ENCODE measurements at regions not wholly inside any gene's neighbourhood (a gene's known extent, or its start where the extent isn't known, plus 50 kb on each side); places are given as distances from the start of the nearest gene placed in this dataset.
"Not testable (repeated sequence)": the region's sequence is repeated elsewhere in the genome, so short reads cannot be mapped to it uniquely, and the experiment has no call there.

DNA sequence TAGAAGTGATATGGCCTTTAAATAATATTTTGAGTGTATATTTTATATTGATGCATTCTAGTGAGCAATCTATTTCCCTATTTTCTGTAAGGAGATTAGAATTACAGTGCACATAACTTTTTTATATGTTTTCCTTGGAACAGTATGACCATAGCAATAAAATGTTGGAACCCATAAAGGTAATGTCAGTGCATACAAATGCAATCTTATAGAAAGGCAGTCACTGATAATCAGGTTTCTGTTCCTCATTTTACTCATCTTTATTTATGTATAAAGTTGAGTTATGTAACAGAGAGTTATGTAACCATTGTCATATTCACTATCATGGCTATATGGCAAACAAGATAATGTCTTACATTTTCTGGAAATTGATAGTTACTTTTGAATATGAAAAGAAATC, 179.9 kb upstream of the NETO1 start:
- no peak for DNase-seq

DNA sequence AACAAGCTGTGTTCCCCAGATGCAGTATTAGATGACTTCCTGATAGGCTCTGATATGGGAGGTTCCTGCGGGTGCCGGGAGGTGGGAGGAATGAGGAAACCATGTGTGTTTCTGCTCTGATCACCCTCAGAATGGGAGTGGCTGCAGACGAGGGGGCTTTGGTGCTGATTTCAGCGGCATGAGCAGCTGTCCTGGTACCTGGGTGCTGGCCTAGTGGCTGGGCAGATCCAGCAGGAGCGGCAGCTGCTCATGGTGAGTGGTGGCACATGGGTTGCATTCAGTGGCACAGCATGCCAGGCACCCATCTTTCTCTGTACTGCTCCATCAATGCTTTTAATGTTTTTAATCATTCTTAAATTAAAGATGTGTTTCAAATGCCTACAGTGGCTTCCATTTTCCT, 177.2 kb upstream of the NETO1 start:
- DNase-seq = no peak

DNA sequence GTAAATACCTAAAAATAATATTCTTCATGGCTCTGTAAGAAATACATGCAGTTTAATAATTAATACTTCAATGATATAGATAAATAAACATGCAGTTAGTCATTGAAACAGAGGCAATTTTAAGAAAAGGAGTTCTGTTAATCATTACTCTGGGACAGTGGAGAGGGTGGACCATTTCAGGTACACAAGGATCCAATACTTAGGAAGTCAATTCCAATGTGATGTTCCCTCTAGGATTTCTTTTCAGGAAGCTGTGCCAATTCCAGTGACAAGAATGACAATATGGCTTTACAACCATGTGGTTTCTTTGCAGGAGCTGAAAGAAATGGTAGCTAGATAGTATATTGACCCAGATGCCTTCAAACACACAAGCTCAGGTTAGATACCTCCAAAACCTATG, 175.8 kb upstream of the NETO1 start:
- DNase-seq = no peak

DNA sequence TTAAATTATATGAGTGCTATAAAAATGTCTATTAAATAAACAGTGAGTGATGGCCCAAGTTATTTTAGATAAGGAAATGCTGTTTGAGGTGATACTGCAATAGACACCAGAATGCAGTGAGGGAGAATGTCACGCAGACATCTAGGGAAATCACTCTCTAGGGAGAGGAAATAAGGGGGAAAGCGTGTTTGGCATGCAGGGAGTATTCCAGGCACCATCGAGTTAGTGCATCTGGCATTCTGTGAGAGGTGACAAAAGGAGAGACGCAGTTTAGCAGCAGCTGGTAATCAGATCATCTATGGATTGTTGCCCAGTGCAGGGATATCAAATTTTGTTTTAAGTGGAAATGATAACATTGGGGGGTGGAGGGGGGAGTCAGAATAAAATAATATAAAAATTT, 175.4 kb upstream of the NETO1 start:
- DNase-seq = no peak

DNA sequence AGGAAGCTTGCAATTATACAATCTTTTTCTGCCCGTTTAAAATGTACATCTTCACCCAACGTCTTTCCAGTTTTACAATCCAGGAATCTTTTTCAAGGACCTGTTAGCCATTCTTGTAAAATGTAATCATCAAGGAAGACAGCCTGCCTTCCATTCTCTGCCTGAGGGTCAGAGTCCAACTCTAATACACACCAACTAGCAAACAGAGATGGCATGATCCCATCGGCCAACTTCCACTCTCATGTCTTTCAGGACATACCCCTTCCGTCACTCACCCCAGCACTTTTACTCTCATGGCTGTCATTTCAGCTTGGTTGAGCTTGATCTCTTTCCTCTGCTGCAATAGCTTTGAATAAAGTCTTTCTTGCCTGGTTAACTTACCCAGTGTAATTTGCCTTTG, 172.5 kb upstream of the NETO1 start:
- no peak for DNase-seq

DNA sequence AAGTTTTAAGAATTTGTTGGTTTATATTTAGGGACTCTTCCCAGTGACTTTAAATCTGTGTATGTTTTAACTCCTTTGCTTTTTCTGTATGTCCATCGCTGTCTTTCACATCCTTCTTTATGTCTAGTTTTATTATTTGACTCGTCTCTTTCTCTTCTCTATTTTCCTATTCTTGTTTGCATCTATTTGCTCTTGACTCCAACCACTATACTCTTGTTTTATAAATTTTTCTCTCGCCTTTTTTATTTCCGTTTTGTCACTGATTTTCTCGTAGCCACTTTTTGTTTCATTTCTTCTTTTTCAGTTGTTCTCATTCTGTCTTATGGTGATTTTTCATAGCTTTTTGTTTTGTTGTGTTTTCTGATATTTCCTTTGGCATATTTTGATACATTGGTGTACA, 170.5 kb upstream of the NETO1 start:
- no peak for DNase-seq

DNA sequence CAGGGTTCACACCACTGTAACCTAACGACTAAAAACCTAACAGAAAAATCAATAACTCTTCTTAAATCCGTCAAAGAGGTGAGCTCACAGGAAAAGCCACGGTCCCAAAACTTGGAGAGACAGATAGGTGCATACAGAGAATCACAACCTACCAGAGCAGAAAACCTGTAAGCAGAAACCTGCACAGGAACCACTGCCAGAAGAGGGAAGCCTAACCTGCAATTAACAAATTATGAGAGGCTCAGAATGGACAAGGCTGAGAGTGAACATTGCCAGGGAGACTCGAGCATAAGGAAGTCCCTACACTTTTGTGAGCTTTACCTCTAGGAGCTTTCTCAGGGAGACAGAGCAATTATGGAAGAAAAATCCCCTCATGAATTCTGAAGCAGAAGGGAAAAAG, 156.2 kb upstream of the NETO1 start:
- no peak for DNase-seq

DNA sequence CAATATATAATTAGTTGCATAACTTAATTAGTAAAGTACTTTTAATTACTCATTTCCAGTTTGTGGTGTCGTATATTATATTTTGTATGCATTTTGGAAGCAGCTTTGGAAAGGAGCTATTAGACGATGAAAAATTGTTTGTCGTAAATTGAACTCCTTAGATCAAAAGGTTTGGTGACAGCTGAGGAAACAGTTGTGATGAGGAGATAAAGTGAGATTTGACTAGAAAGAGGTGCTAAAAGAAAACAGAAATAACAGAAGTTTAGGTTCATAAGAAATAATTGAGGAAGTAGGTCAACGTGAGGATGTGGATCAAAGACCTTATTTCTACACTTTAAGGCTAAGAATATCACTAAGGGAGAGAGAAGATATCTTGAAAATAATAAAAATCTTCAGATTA, 141.9 kb upstream of the NETO1 start:
- DNase-seq = no peak

DNA sequence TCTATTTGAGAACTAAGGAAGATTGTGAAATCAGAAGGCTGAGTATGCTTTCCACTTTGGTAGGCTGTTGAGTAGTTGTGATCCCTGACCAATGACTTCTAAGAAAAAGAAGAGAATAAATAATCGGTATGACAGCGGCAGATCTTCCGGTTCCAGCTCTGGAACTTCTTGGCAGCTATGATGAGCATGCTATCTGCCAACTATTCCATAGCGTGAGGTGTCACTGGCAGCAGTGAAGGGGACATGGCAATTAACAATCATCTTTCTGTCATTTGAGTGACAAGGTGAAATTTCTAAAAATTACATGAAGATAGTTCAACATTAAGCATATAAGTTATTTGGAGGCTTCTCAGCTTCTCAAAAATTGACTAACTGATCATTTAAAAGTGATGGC, 140.1 kb upstream of the NETO1 start:
- no peak for DNase-seq

DNA sequence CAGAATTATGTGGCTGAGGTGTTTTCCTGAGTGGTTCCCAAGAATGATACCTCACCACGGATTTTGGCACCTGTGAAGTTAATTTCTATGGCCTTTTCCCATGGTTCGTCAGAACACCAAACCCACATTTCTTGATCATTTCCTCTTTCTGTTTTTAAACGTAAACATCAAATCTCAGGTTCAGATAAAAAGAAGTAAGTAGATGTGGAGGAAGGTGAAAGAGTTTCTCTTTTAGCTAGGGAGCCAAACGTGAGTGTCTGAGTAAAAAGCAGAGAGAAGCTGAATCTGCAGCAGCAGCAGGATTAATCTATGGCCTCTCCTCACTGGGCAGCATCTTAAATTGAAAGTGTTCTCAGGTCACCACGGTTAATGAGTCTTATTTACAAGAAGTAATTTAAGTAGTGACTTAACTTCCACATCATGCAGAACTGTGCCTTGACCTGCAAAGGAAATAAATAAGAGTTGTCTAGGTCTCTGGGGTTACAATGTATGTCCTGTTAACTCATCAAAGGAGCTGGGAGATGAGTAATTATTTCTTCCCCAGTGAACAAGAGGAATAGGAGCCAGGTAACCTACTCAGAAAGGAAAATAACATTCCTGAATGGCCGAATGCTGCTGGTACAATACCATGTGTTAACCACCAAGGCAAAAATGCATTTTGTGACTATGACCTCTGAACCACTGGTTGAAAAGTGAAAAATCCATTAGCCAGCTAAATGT, 139.6 kb upstream of the NETO1 start:
- no peak for DNase-seq

DNA sequence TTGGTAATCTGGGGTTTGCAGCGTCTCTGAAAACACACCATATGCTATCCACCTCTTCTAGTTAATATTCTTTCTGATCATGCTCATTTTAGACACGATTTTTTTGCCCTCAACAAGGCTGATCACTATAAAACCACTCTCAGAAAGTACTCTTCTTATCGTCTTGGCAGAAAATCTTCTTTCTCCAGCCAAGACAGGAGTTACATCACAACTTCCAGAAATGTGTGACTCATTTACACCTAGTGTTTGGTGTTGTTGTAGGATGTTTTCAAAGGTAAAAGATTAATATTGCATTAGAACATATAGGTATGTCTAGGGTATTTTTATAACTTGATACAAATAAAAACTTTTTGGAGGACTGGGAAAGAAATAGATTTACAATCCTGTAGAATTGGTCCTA, 138.5 kb upstream of the NETO1 start:
- DNase-seq = no peak

DNA sequence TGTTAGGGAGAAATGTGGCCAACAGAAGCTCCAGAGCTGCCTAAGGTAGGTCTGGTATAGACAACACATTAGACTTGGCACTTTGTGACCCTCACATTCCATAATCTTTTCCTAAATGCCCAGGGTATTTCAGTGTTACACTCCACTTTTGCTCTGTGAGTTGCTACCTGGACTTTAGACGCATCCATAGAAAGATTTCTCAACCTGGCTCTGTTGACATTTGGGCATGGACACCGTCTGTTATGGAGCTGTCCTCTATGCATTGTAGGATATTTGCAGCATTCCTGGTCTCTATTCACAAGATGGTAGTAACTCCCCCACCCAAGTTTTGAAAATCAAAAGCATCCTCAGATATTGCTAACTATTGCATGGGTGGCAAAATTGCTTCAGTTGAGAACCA, 136.5 kb upstream of the NETO1 start:
- DNase-seq = no peak

DNA sequence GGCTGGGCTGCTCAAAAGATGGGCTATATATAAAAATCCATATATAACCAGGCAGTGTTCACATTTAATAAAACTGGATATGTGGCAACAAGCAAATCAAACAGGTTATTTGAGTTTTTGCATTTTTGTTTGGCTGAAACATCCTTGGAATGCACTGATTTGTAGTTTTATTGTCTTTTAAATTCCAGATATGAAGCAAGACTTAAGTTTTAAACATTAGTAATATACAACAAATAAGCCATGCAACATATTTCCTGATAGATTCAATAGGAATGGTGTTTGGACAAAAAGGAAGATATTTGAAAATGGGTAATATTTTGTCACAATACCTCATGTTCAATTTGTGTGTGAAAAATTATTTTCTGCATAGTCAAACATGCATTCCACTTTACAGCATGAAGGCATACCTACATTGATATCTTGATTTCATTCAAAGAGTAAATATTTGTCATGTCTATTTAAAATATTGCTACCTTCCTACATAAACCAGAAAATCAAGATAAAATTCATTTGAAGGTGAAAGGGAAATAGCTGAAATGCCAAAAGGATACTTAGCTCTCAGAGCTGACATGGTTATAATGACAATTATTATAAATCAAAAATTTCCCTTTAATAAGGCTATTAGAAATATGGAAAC, 132.3 kb upstream of the NETO1 start:
- DNase-seq = no peak

DNA sequence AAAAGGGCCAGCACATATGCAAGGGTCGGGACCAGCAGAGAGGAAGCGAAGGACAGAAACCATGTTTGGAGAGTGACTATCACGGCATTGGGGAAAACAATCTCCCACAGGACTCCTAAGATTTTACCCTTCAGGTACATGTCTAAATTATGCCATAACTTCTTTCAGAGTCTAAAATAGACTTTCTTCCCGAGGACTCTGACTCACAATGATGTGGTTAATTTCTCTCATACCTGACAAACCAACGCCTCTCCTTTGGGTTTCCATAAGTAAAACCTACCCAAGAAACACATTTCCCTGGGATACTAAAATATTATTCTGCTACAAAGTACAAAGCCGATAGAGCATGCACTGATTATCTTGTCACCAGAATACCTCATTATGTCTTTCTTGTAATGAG, 127.8 kb upstream of the NETO1 start:
- no peak for DNase-seq

DNA sequence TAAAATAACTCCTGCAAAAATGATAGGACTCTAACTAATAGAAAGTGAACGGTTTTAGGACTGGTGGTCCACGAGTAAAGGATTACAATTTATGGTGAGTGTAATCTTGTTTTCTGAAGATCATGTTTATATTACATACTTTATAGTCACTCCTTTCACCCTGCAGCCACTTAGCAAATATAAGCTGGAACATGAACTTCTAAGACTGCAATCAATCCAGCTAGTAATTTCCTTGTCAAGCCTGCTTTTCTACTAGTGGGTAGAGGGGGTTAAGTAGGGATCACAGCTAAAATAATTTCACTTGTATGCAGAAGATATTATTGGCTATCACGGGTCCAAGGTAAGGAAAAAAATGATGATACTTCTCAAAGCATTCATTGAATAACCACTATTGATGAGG, 125.5 kb upstream of the NETO1 start:
- no peak for DNase-seq

DNA sequence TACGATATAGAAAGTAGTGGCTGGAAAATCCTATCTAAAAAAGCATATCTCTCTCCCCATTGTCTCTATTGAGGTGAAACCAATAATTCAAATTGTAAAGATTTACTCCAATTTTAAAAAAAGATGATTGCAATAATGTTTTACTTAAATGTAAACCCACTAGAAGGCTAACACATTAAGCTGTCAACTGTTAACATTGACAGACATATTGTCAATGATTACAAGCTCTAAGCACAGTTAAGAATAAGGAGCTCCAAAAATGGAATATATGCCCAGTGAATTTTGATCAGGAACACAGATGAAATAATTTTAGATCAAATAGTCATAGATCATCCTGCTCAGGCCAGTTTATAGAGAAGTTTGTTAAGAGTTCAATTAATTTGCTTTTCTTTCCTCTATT, 123.6 kb upstream of the NETO1 start:
- no peak for DNase-seq

DNA sequence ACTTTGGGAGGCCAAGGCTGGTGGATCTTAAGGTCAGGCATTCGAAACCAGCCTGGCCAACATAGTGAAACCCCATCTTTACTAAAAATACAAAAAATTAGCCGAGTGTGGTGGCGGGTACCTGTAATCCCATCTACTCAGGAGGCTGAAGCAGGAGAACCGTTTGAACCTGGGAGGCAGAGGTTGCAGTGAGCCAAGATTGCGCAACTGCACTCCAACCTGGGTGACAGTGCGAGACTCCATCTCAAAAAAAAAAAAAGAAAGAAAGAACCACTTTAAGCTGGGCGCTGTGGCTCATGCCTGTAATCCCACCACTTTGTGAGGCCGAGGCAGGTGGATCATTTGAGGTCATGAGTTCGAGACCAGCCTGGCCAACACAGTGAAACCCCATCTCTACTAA, 119.8 kb upstream of the NETO1 start:
- not testable (repeated sequence) for DNase-seq

DNA sequence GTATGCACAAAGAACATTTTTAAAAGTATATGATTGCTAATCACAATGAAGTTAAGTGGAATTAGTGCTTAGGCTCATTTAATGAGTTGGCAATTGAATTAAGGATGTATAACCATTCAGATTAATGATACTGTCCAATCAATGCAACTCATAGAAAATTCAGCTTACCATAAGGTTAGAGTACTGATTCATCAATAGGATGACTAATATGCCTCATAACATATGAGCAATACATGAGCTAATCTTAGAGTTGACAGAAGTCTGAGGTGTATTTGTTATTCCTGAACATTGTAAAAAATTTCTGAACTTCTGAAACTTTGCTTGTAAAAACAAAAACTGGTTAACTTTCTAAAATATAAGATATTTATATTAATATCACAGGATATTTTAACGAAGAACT, 118.3 kb upstream of the NETO1 start:
- no peak for DNase-seq

DNA sequence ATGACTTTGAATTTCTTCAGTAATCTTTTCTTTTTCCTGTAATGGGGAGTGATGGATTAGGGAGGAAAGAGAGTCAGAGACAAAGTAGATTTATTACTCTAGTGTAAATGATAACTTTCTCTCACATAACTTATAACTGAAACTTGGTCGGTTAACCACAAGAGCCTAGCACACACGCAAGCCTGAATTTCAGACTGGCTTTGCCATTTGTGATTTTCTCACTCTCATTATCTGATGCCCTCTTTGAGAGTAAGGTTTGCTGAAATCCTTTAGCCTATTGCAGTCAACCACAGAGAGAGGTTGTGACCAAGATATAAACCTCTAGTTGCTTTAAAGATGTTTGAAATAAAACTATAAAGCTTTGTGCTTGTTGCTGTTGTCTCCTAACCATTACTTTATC, 117.9 kb upstream of the NETO1 start:
- no peak for DNase-seq

DNA sequence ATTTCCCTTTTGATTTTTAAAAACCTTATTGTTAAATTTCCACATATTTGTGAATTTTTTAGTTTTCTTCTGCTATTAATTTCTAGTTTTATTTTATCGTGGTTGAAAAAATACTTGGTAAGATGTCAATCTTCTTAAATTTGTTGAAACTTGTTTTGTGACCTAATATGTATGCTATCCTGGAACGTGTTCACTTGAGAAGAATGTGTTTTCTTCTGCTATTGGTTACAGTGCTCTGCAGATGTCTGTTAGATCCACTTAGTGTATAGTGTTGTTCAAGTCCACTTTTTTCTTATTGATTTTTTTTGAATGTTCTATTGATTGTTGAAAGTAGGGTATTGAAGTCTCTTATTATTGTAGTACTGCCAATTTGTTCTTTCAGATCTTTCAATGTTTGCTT, 116.5 kb upstream of the NETO1 start:
- no peak for DNase-seq

DNA sequence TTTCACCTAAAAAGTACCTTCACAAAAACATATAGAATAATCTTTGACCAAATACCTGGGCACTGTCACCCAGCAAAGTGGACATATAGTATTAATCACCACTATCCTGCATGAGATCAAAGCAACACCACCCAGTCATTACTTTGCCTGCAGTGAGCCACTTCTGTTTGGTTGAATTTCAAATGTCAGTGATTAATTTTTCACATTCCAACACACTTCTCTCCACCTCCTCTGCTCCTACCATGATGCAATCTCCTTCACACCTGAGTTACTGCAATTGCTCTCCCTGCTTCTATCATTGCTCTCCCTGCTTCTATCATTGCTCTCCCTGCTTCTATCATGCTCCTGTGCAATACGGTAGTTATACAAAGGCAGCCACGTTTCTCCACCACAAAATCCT, 106.1 kb upstream of the NETO1 start:
- DNase-seq = no peak

DNA sequence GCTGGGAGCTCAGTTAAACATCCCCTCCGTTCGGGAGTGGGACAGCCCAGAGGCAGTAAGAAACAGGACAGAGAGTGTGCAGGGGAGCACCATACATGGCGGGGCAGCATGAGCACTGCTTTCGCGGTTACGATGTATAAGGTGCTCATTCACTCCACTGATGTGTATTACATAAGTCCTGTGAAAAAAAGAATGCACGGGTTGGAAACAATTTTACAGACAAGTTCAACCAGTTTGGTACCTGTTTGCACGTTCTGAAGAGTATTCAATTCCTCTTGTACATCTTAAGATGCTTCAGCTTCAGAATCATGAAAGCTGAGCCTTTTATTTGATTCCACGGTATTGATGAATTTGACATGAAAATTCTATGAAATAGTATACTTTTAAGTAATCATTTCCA, 97.8 kb upstream of the NETO1 start:
- no peak for DNase-seq

DNA sequence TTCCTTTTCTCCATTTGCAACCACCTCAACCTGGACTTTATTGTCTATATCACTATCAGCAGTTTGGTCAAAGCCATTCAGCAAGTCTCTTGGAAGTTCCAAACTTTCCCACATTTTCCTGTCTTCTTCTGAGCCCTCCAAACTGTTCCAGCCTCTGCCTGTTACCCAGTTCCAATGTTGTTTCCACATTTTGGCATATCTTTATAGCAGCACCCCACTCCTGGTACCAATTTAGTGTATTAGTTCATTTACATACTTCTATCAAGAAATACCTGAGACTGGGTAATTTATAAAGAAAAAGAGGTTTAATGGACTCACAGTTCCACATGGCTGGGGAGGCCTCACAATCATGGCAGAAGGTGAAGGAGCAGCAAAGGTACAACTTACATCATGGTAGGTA, 90.4 kb upstream of the NETO1 start:
- not testable (repeated sequence) for DNase-seq

DNA sequence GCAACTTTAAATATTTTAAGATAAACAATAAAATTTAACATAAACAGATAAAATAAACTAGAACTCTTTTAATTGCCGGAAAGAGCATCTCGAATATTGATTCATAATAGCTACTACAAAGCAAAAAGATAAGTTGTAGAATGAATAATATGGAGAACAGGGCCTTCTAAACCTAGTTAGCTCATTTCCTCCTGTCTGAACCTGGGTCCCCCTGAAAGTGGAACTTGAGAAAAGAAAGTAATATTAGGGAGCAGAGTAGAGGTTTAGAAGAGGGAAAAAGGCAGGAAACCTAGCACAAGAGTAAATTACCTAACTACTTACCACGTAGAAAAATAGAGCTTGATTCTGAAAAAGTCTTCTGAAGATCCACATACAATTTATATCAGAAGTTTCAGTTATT, 80.7 kb upstream of the NETO1 start:
- DNase-seq = no peak

DNA sequence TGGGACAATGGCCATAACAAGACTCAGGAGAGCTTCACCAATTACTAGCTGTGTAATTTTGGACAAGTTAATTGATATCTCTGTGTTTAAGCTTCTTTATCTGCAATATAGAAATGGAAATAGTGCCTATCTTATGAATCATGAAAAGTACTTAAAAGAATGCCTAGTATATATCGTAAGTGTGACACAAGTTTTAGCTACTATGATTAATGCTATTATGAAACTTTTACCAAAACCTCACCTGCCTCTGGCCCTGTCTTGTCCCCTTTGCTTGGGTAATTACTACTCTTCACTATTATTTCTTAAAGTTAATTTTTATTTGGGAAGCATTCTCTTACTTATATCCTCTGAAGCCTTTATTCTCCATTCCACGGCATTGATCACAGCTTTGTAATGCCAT, 75.0 kb upstream of the NETO1 start:
- no peak for DNase-seq

Data from right hindlimb (tissue), 1 donor.